ENCODE measurements at regions not wholly inside any gene's neighbourhood (a gene's known extent, or its start where the extent isn't known, plus 50 kb on each side); places are given as distances from the start of the nearest gene placed in this dataset.

GRCh38 chr22:47286590-47286989, 524.1 kb downstream of the TBC1D22A start:
- POLR2A ChIA-PET = no interaction called here
- in situ Hi-C loops (cut with HindIII; ENCODE audit: low pct_unique_long_range_greater_than_20kb, low sequenced_read_pairs) (no loop called here), intact Hi-C loops (cut with micrococcal nuclease; ENCODE audit: unreplicated experiment) (no loop called here)
- Histone ChIP-seq H3K27ac (ENCODE audit: low read length) (no peak overlapping the region), H3K36me3 (ENCODE audit: control insufficient read depth, insufficient read depth, low read length) (no peaks in the 10 kb centered on the region), H3K4me1 (ENCODE audit: control insufficient read depth, insufficient read depth, low read length) (no peaks in the 10 kb centered on the region), H3K27me3 (ENCODE audit: control insufficient read depth, insufficient read depth, low read length) (no peaks in the 10 kb centered on the region), H3K4me3 (ENCODE audit: low read depth in 2 of 2, low read length in 2 of 2) (no peak overlapping the region), H3K9me3 (ENCODE audit: control insufficient read depth, insufficient read depth, low read depth, low read length) (no peaks in the 10 kb centered on the region)
- CTCF ChIA-PET = no interaction called here
- BruUV-seq (replicated peaks) = no TSS peak
- DNase-seq (ENCODE audit: low read depth, low spot score) = no peak
- TF ChIP-seq TCF7L2 (IDR thresholded peaks at IDR 0.05; ENCODE audit: low read depth, low read length) (no peak), SIN3A (IDR thresholded peaks at IDR 0.05; ENCODE audit: borderline replicate concordance, insufficient read depth, low read depth, low read length) (no peak), REST (IDR thresholded peaks at IDR 0.05; ENCODE audit: insufficient read depth in 1 of 2, low read depth in 2 of 2, low read length in 1 of 2) (no peak), POLR2AphosphoS5 (IDR thresholded peaks at IDR 0.05; ENCODE audit: low read depth, low read length) (no peak), CTCF (IDR thresholded peaks at IDR 0.05) (no peak)
- ATAC-seq = no peak

GRCh38 chr22:47285981-47286380, 523.5 kb downstream of the TBC1D22A start:
- ChIA-PET POLR2A (no interaction called here), CTCF (no interaction called here)
- TF ChIP-seq CTCF (IDR thresholded peaks at IDR 0.05) (no peak), SIN3A (IDR thresholded peaks at IDR 0.05; ENCODE audit: borderline replicate concordance, insufficient read depth, low read depth, low read length) (no peak), POLR2AphosphoS5 (IDR thresholded peaks at IDR 0.05; ENCODE audit: low read depth, low read length) (no peak), TCF7L2 (IDR thresholded peaks at IDR 0.05; ENCODE audit: low read depth, low read length) (no peak), REST (IDR thresholded peaks at IDR 0.05; ENCODE audit: insufficient read depth in 1 of 2, low read depth in 2 of 2, low read length in 1 of 2) (no peak)
- DNase-seq (ENCODE audit: low read depth, low spot score) = no peak
- intact Hi-C loops (cut with micrococcal nuclease; ENCODE audit: unreplicated experiment) (no loop called here), in situ Hi-C loops (cut with HindIII; ENCODE audit: low pct_unique_long_range_greater_than_20kb, low sequenced_read_pairs) (no loop called here)
- H3K36me3 ChIP-seq (ENCODE audit: control insufficient read depth, insufficient read depth, low read length) = no peaks in the 10 kb centered on the region
- H3K9me3 ChIP-seq (ENCODE audit: control insufficient read depth, insufficient read depth, low read depth, low read length) = no peaks in the 10 kb centered on the region
- BruUV-seq (replicated peaks) = no TSS peak
- H3K27me3 ChIP-seq (ENCODE audit: control insufficient read depth, insufficient read depth, low read length) = no peaks in the 10 kb centered on the region
- no peak overlapping the region for H3K27ac ChIP-seq (ENCODE audit: low read length)
- no peak overlapping the region for H3K4me3 ChIP-seq (ENCODE audit: low read depth in 2 of 2, low read length in 2 of 2)
- no peak for ATAC-seq
- no peaks in the 10 kb centered on the region for H3K4me1 ChIP-seq (ENCODE audit: control insufficient read depth, insufficient read depth, low read length)

Data from Panc1 (cell line).